SK-N-SH treated with all-trans-retinoic acid at 6 μM for 48 hours (cell line): ENCODE measurements at regions not wholly inside any gene's neighbourhood (a gene's known extent, or its start where the extent isn't known, plus 50 kb on each side); places are given as distances from the start of the nearest gene placed in this dataset.

Experiments
- ATAC-seq: fragments of 200-7000 bp; cut with Tn5 transposase; 3 replicates; pipeline ENCODE4 v1.9.1; 2020; ENCODE audit warnings: mild to moderate bottlenecking, moderate library complexity
- ARNTL ChIP-seq: fragments of 450-650 bp; formaldehyde crosslinking; IDR thresholded peaks from 2 replicates; pipeline ENCODE4 v1.5.0; 2020; ENCODE audit warnings: low read depth, mild to moderate bottlenecking, moderate library complexity, borderline replicate concordance
- BACH2 ChIP-seq: fragments of 250-450 bp; sonication (Bioruptor Pico); IDR thresholded peaks from 2 replicates; pipeline ENCODE4 v1.9.0; 2021; ENCODE audit warnings: mild to moderate bottlenecking, borderline replicate concordance
- CREB5 ChIP-seq: fragments of 250-450 bp; sonication (Bioruptor Pico); IDR thresholded peaks from 2 replicates; pipeline ENCODE4 v1.5.1; 2020; ENCODE audit warnings: low read depth, mild to moderate bottlenecking, moderate library complexity
- CSDC2 ChIP-seq: fragments of 250-450 bp; sonication (Bioruptor Pico); IDR thresholded peaks from 2 replicates; pipeline ENCODE4 v1.5.0; 2020; ENCODE audit warnings: mild to moderate bottlenecking, moderate library complexity
- CSRNP3 ChIP-seq: fragments of 250-450 bp; sonication (Bioruptor Pico); IDR thresholded peaks from 2 replicates; pipeline ENCODE4 v1.5.1; 2021; ENCODE audit warnings: mild to moderate bottlenecking, moderate library complexity
- ESRRG ChIP-seq: fragments of 250-450 bp; sonication (Bioruptor Pico); IDR thresholded peaks from 2 replicates; pipeline ENCODE4 v1.6.1; 2021; ENCODE audit warnings: mild to moderate bottlenecking
- GLIS3 ChIP-seq: fragments of 250-450 bp; sonication (Bioruptor Pico); IDR thresholded peaks from 2 replicates; pipeline ENCODE4 v1.5.0; 2020; ENCODE audit warnings: mild to moderate bottlenecking, moderate library complexity
- ISL1 ChIP-seq: fragments of 250-450 bp; sonication (Bioruptor Pico); IDR thresholded peaks from 2 replicates; pipeline ENCODE4 v2.1.2; 2022; ENCODE audit warnings: mild to moderate bottlenecking, moderate library complexity
- OSR1 ChIP-seq: fragments of 250-450 bp; sonication (Bioruptor Pico); IDR thresholded peaks from 2 replicates; pipeline ENCODE4 v1.8.0; 2022; ENCODE audit warnings: moderate library complexity, mild to moderate bottlenecking, inconsistent platforms
- PATZ1 ChIP-seq: fragments of 250-450 bp; sonication (Bioruptor Pico); IDR thresholded peaks from 2 replicates; pipeline ENCODE4 v1.8.0; 2020; ENCODE audit warnings: mild to moderate bottlenecking, moderate library complexity, borderline replicate concordance
- POU6F1 ChIP-seq: fragments of 250-450 bp; sonication (Bioruptor Pico); IDR thresholded peaks from 2 replicates; pipeline ENCODE4 v1.8.0; 2021; ENCODE audit warnings: low read depth, mild to moderate bottlenecking, moderate library complexity, borderline replicate concordance
- PPARA ChIP-seq: fragments of 250-450 bp; sonication (Bioruptor Pico); IDR thresholded peaks from 2 replicates; pipeline ENCODE4 v1.5.0; 2020; ENCODE audit warnings: mild to moderate bottlenecking, borderline replicate concordance
- RARB ChIP-seq: fragments of 250-450 bp; sonication (Bioruptor Pico); IDR thresholded peaks from 2 replicates; pipeline ENCODE4 v1.8.0; 2021; ENCODE audit warnings: mild to moderate bottlenecking, moderate library complexity
- SNAI2 ChIP-seq: fragments of 250-450 bp; sonication (Bioruptor Pico); IDR thresholded peaks from 2 replicates; pipeline ENCODE4 v1.5.0; 2020; ENCODE audit warnings: mild to moderate bottlenecking, moderate library complexity
- TCF4 ChIP-seq: fragments of 250-450 bp; sonication (Bioruptor Pico); IDR thresholded peaks from 2 replicates; pipeline ENCODE4 v1.8.0; 2021; ENCODE audit warnings: mild to moderate bottlenecking, moderate library complexity, borderline replicate concordance
- TOX ChIP-seq: fragments of 250-450 bp; sonication (Bioruptor Pico); IDR thresholded peaks from 2 replicates; pipeline ENCODE4 v1.8.0; 2021; ENCODE audit warnings: mild to moderate bottlenecking, moderate library complexity, borderline replicate concordance
- ZC3H10 ChIP-seq: fragments of 250-450 bp; sonication (Bioruptor Pico); IDR thresholded peaks from 2 replicates; pipeline ENCODE4 v1.5.1; 2021; ENCODE audit warnings: mild to moderate bottlenecking, moderate library complexity
- ZFP3 ChIP-seq: fragments of 250-450 bp; sonication (Bioruptor Pico); IDR thresholded peaks from 2 replicates; pipeline ENCODE4 v1.5.0; 2020; ENCODE audit warnings: mild to moderate bottlenecking, moderate library complexity
- ZFP30 ChIP-seq: fragments of 450-650 bp; formaldehyde crosslinking; IDR thresholded peaks from 2 replicates; pipeline ENCODE4 v1.5.0; 2022; ENCODE audit warnings: mild to moderate bottlenecking, moderate library complexity
- ZNF565 ChIP-seq: fragments of 450-650 bp; formaldehyde crosslinking; conservative IDR thresholded peaks from 2 replicates; pipeline ENCODE4 v1.5.0; 2020; ENCODE audit warnings: low read depth, mild to moderate bottlenecking, moderate library complexity
- ZNF70 ChIP-seq: fragments of 450-650 bp; formaldehyde crosslinking; IDR thresholded peaks from 2 replicates; pipeline ENCODE4 v1.5.0; 2020; ENCODE audit warnings: mild to moderate bottlenecking, moderate library complexity
- ZNF8 ChIP-seq: fragments of 450-650 bp; formaldehyde crosslinking; IDR thresholded peaks from 2 replicates; pipeline ENCODE4 v1.5.0; 2020; ENCODE audit warnings: mild to moderate bottlenecking, moderate library complexity

GRCh38 chr4:131989576-131989975 lies 1159.5 kb upstream of the PCDH10 start:
- no peak for ATAC-seq
- TF ChIP-seq TCF4 (CRISPR knock-in tag): no peak
- TF ChIP-seq CREB5 (CRISPR knock-in tag): no peak
- TF ChIP-seq GLIS3 (CRISPR knock-in tag): no peak
- no peak for TF ChIP-seq ZC3H10 (CRISPR knock-in tag)
- no peak for TF ChIP-seq TOX (CRISPR knock-in tag)
- TF ChIP-seq ARNTL (CRISPR knock-in tag): no peak
- TF ChIP-seq ZNF8 (CRISPR knock-in tag): no peak
- no peak for TF ChIP-seq ZFP30 (CRISPR knock-in tag)
- no peak for TF ChIP-seq ESRRG (CRISPR knock-in tag)
- no peak for TF ChIP-seq CSRNP3
- no peak for TF ChIP-seq ZNF70 (CRISPR knock-in tag)
- TF ChIP-seq POU6F1: no peak
- TF ChIP-seq ZFP3 (CRISPR knock-in tag): no peak
- no peak for TF ChIP-seq BACH2
- no peak for TF ChIP-seq ZNF565
- no peak for TF ChIP-seq PATZ1 (CRISPR knock-in tag)
- no peak for TF ChIP-seq ISL1 (CRISPR knock-in tag)

GRCh38 chr4:132001542-132001941 lies 1147.6 kb upstream of the PCDH10 start:
- TF ChIP-seq SNAI2: no peak
- no peak for TF ChIP-seq CSDC2
- TF ChIP-seq ISL1 (CRISPR knock-in tag): no peak
- no peak for TF ChIP-seq ARNTL (CRISPR knock-in tag)
- no peak for TF ChIP-seq CSRNP3
- TF ChIP-seq ESRRG (CRISPR knock-in tag): no peak
- no peak for TF ChIP-seq ZNF8 (CRISPR knock-in tag)
- TF ChIP-seq TOX (CRISPR knock-in tag): no peak
- TF ChIP-seq POU6F1: no peak
- no peak for TF ChIP-seq PPARA (CRISPR knock-in tag)
- TF ChIP-seq RARB (CRISPR knock-in tag): no peak
- TF ChIP-seq ZFP30 (CRISPR knock-in tag): no peak
- TF ChIP-seq ZFP3 (CRISPR knock-in tag): no peak
- no peak for TF ChIP-seq ZNF70 (CRISPR knock-in tag)
- ATAC-seq: no peak

GRCh38 chr4:132003593-132003992 lies 1145.5 kb upstream of the PCDH10 start:
- no peak for ATAC-seq
- TF ChIP-seq POU6F1: no peak
- no peak for TF ChIP-seq ZFP30 (CRISPR knock-in tag)
- no peak for TF ChIP-seq PPARA (CRISPR knock-in tag)
- no peak for TF ChIP-seq ESRRG (CRISPR knock-in tag)
- no peak for TF ChIP-seq GLIS3 (CRISPR knock-in tag)
- TF ChIP-seq RARB (CRISPR knock-in tag): no peak
- no peak for TF ChIP-seq OSR1 (CRISPR knock-in tag)
